T47D (cell line): ENCODE measurements at regions not wholly inside any gene's neighbourhood (a gene's known extent, or its start where the extent isn't known, plus 50 kb on each side); places are given as distances from the start of the nearest gene placed in this dataset.

Source experiments
- DNase-seq, 2 experiments: peaks; one replicate each; pipeline versions ENCODE4 v3.0.0 to v3.0.0-alpha.2; 2011 to 2012; ENCODE audit warnings: low read depth in 1 of 2, low spot score in 1 of 2
- JUND ChIP-seq: IDR thresholded peaks from 2 replicates; pipeline ENCODE4 v1.6.1; 2012; ENCODE audit warnings: low read depth
- in situ Hi-C: cut with HindIII; loops from 2 replicates; pipeline ENCODE4 v1.10.0; 2016; ENCODE audit warnings: low sequenced_read_pairs, low pct_unique_long_range_greater_than_20kb

GRCh38 chr3:107897471-107898061, 193.3 kb downstream of the CD47 start:
- in situ Hi-C loops, result no loop called here
- peak in 1 of 2 experiments; percentile 67 for DNase-seq
- 0 out of 2 replicates have a peak, but pooled peaks have one; percentile 36 for TF ChIP-seq JUND

- no peak for TF ChIP-seq JUND
- in situ Hi-C loops, result no loop called here
- DNase-seq, result no peak
These were observed 195.8 kb downstream of the CD47 start for GRCh38 chr3:107894998-107895397.

GRCh38 chr3:107892955-107893624, 197.7 kb downstream of the CD47 start:
- in situ Hi-C loops, result no loop called here
- no peak for TF ChIP-seq JUND

GRCh38 chr3:107884719-107885460, 205.9 kb downstream of the CD47 start:
- peak; percentile 16 to 61 for DNase-seq
- in situ Hi-C loops, result no loop called here

More at GRCh38 chr3:107892955-107893624, 197.7 kb downstream of the CD47 start:
- no peak for DNase-seq

GRCh38 chr3:107884028-107884427, 206.8 kb downstream of the CD47 start:
- no peak for TF ChIP-seq JUND
- in situ Hi-C loops, result no loop called here
- no peak for DNase-seq

More at GRCh38 chr3:107884719-107885460, 205.9 kb downstream of the CD47 start:
- TF ChIP-seq JUND, result no peak

GRCh38 chr3:107882881-107883280, 207.9 kb downstream of the CD47 start:
- TF ChIP-seq JUND, result no peak
- DNase-seq, result no peak
- in situ Hi-C loops, result no loop called here

GRCh38 chr3:107882261-107882660, 208.6 kb downstream of the CD47 start:
- TF ChIP-seq JUND, result no peak

GRCh38 chr3:107881509-107881908, 209.3 kb downstream of the CD47 start:
- in situ Hi-C loops, result no loop called here
- DNase-seq, result no peak
- TF ChIP-seq JUND, result no peak

More at GRCh38 chr3:107882261-107882660, 208.6 kb downstream of the CD47 start:
- DNase-seq, result no peak
- in situ Hi-C loops, result no loop called here

- in situ Hi-C loops, result no loop called here
- no peak for DNase-seq
- TF ChIP-seq JUND, result no peak
These were observed 210.1 kb downstream of the CD47 start for GRCh38 chr3:107880702-107881101.

GRCh38 chr3:107877936-107878335, 212.9 kb downstream of the CD47 start:
- DNase-seq, result no peak
- no peak for TF ChIP-seq JUND
- in situ Hi-C loops, result no loop called here

- in situ Hi-C loops, result no loop called here
- TF ChIP-seq JUND, result no peak
- DNase-seq, result no peak
These were observed 219.7 kb downstream of the CD47 start for GRCh38 chr3:107870943-107871638.

- no peak for TF ChIP-seq JUND
- in situ Hi-C loops, result no loop called here
- no peak for DNase-seq
These were observed 220.7 kb downstream of the CD47 start for GRCh38 chr3:107870096-107870495.
